Stimulated activated memory B cell treated with anti-CD40 and anti-IgM and Interleukin-4, amounts not matched to agents 10 μg/mL and 1 μg/mL and 100 μg/mL, for 72 hours (primary cell): ENCODE measurements at regions not wholly inside any gene's neighbourhood (a gene's known extent, or its start where the extent isn't known, plus 50 kb on each side); places are given as distances from the start of the nearest gene placed in this dataset.
"Not testable (repeated sequence)": the region's sequence is repeated elsewhere in the genome, so short reads cannot be mapped to it uniquely, and the experiment has no call there.

ENCODE experiments used
- ATAC-seq: fragments of 150-1000 bp; cut with Tn5 transposase; 2 replicates; pipeline ENCODE4 v1.10.0; 2021
- H3K27ac Mint-ChIP-seq: one replicate; pipeline ENCODE4 v1.8.0; 2022; ENCODE audit warnings: mild to moderate bottlenecking, mixed read lengths
- H3K27me3 Mint-ChIP-seq: one replicate; pipeline ENCODE4 v1.8.0; 2022; ENCODE audit warnings: mixed read lengths
- H3K36me3 Mint-ChIP-seq: one replicate; pipeline ENCODE4 v1.8.0; 2022; ENCODE audit warnings: mixed read lengths
- H3K4me1 Mint-ChIP-seq: one replicate; pipeline ENCODE4 v1.8.0; 2022; ENCODE audit warnings: mixed read lengths
- H3K4me3 Mint-ChIP-seq: one replicate; pipeline ENCODE4 v1.8.0; 2022; ENCODE audit warnings: mild to moderate bottlenecking, moderate library complexity, mixed read lengths
- H3K9me3 Mint-ChIP-seq: one replicate; pipeline ENCODE4 v1.8.0; 2022; ENCODE audit warnings: mixed read lengths

DNA sequence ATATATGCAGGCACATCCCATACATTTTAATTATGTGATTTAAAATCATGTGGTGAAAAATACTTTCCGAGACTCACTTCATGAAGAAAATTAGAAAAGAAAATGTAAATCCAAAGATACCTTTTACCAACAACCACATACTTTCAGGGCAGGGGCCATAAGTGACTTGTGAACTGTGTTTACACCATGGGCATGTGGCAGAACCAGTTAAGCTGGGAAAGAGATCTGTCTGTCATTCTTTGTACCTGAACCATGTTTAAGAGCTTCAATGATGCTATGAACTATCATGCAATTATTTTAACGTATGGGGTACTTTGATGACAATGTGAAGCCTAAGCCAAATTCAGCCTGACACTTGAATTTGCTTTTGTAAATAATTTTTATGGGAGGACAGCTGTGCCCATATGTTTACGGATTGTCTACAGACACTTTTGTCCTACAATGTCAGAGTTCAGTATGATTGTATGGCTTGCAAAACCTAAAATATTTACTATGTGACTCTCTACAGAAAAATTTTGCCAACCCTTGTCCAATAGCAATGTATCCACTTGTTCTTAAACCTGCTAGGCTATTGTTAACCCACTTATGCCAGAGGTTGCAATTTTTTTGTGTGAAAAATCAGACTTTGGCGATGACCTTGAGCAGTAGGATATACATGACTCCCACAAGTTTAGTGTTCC, 654.6 kb downstream of the TNS3 start:
- Mint-ChIP-seq H3K9me3 (peaks cover 4% of the 10 kb centered on the region), H3K4me3 (no peak overlapping the region), H3K27ac (no peak overlapping the region), H3K4me1 (no peaks in the 10 kb centered on the region), H3K36me3 (no peaks in the 10 kb centered on the region), H3K27me3 (no peaks in the 10 kb centered on the region)
- ATAC-seq: no peak

DNA sequence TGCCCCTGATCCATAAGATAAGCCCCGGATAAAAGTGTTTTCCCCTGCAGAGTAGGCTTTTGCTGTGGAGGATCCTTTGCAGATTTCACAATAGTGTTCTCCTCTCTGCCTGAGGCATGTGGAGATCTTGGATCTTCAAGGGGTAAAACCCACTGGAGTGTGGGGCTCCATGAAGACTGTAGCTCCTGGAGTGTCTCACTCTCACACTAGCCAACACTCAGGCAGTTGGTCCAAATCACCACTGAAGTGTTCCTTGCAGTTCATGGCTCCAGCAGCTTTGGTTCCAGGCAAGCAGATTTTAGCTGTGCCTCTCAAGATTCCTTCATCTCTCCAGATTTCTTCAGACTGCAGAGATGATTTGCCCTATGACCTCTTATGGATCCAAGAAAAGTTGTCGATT, 665.3 kb downstream of the TNS3 start:
- Mint-ChIP-seq H3K27ac (no peak overlapping the region), H3K27me3 (no peaks in the 10 kb centered on the region), H3K36me3 (no peaks in the 10 kb centered on the region), H3K9me3 (peaks cover 6% of the 10 kb centered on the region), H3K4me1 (no peaks in the 10 kb centered on the region), H3K4me3 (no peak overlapping the region)
- ATAC-seq: no peak

DNA sequence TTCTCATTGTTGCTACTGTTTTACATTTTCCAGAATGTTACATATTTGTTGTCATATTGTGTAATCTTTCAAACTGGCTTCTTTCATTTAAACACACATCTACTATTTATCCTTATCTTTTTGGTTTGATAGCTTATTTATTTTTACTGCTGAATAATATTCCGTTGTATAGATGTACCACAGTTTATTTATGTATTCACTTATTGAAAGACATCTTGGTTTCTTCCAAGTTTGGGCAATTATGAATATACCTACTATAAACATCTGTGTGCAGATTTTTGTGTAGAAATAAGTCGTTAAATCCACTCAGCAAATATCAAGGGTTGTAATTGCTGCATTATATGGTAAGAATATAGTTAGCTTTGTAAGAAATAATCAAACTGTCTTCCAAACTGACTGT, 669.2 kb downstream of the TNS3 start:
- no peaks in the 10 kb centered on the region for H3K27me3 Mint-ChIP-seq
- no peak overlapping the region for H3K4me3 Mint-ChIP-seq
- no peaks in the 10 kb centered on the region for H3K4me1 Mint-ChIP-seq
- no peak for ATAC-seq
- H3K27ac Mint-ChIP-seq: no peak overlapping the region
- H3K36me3 Mint-ChIP-seq: no peaks in the 10 kb centered on the region
- H3K9me3 Mint-ChIP-seq: peaks cover 10% of the 10 kb centered on the region

DNA sequence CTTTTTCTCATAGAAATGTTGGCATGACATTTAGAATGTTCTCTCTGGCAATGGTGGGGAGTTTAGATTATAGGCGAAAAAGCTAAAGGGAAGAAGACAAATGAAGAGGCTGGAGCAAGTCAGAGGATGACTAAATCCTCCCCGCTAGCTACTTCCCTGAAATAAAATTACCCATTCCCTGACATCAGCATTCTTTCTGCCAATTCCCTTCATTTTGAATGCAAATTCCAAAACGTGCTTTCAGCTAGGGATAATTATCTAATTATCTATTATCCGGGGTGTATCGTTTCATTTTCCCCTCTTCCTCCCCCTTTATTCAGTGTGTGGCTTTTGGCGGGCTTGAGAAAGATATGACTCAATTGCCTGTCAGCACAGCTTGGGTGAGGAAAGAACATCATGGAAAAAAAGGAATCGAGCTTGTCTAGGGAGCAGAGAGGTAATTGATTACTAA, 672.3 kb downstream of the TNS3 start:
- no peak overlapping the region for H3K27ac Mint-ChIP-seq
- no peaks in the 10 kb centered on the region for H3K4me1 Mint-ChIP-seq
- peaks cover 5% of the 10 kb centered on the region for H3K9me3 Mint-ChIP-seq
- no peaks in the 10 kb centered on the region for H3K36me3 Mint-ChIP-seq
- H3K27me3 Mint-ChIP-seq: no peaks in the 10 kb centered on the region
- H3K4me3 Mint-ChIP-seq: no peak overlapping the region
- ATAC-seq: no peak

DNA sequence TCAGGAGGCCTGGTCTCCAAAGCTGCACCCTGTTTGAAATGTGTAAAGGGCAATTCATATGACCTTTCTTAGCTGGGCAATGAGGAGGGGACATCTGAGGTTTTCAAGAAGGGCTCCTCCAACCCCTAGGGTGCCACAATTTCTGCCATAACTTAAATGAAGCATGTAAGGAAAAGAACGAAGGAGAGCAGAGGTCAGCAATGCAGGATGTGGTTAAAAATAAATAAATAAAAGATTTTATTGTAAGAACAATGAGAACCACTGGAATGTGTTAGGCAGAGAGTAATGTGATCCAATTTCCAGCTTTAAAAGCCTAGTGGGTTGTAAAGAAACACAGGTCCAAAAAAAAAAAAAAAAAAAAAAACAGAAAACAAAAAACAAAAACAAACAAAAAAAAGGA, 673.1 kb downstream of the TNS3 start:
- H3K27ac Mint-ChIP-seq: no peak overlapping the region
- no peaks in the 10 kb centered on the region for H3K36me3 Mint-ChIP-seq
- H3K4me3 Mint-ChIP-seq: no peak overlapping the region
- peaks cover 4% of the 10 kb centered on the region for H3K9me3 Mint-ChIP-seq
- ATAC-seq: no peak
- no peaks in the 10 kb centered on the region for H3K27me3 Mint-ChIP-seq
- H3K4me1 Mint-ChIP-seq: no peaks in the 10 kb centered on the region

DNA sequence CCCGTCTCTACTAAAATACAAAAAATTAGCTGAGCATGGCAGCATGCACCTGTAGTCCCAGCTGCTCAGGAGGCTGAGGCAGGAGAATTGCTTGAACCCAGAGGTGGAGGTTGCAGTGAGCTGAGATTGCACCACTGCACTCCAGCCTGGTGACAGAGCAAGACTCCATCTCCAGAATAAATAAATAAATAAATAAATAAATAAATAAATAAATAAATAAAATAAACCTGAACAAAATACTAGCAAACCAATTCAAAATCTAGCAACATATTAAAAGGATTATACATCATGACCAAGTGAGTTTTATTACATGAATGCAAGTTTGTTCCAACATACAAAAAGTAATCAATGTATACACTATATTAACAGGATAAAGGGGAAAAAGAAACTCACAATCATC, 677.4 kb downstream of the TNS3 start:
- H3K27ac Mint-ChIP-seq, H3K4me3 Mint-ChIP-seq, H3K27me3 Mint-ChIP-seq, ATAC-seq, H3K9me3 Mint-ChIP-seq, H3K4me1 Mint-ChIP-seq, H3K36me3 Mint-ChIP-seq: not testable (repeated sequence)

DNA sequence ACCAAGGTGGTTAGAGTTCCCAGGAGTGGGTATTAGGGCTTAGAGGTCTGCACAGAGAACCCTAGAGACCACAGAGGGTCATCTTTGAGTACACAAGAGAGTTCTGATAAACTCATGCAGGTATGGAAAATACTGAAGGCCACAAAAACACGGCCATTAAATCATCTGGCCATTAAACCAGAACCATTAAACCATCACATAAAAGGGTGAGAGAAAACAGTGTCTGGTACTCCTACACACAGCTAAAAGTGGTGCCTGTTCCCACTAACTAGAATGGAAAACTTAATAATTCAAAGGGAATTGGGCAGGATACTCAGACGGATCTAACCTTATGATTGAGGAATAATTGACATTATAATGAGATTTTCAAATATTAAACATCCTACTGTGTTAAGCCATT, 679.4 kb downstream of the TNS3 start:
- no peak overlapping the region for H3K27ac Mint-ChIP-seq
- no peaks in the 10 kb centered on the region for H3K4me1 Mint-ChIP-seq
- H3K36me3 Mint-ChIP-seq: no peaks in the 10 kb centered on the region
- no peak overlapping the region for H3K4me3 Mint-ChIP-seq
- no peaks in the 10 kb centered on the region for H3K27me3 Mint-ChIP-seq
- no peak for ATAC-seq
- H3K9me3 Mint-ChIP-seq: no peaks in the 10 kb centered on the region

DNA sequence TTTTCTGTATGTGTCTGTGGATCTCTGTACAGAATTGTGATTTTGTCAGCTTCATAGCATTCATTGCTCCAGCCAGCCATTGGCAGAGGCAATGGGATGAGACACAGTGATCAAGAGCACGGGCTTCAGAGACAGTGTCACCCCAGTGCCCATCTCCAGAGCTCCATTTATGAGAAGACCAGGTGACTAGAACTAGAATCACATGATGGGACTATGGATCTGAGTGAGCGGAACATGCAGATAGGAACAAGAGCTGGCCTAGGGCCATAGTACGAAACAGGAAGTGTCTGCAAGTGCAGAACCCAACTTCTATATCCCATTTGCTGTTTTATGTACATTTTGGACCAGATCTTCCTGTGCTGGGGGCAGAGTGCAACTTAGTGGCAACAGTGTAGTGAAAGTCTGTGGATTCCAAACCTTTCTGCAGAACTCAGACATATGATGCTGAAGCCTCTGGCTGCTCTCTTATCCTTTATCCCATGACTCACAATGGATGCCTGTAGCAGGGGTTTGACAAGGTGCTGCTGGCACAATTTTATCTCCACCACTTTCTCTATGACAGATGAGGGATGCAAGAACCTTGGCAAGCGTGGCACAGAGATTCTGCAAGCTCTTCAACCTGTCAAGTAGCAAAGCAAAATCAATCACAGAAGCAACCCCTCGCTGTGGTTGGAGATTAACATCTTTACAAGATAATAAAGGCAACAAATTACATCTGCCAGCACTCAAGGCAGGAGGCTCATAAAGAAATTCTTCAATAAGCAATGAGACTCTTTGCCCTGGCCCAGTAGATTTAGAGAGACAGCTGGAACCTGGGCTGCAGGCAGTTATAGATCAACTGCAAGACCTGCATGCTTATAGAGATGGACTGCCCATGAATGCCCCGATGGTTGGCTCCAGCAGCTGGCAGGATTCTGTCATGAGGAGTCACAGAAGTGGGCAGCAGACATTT, 681.3 kb downstream of the TNS3 start:
- Mint-ChIP-seq H3K4me3 (no peak overlapping the region), H3K27ac (no peak overlapping the region), H3K27me3 (no peaks in the 10 kb centered on the region), H3K9me3 (no peaks in the 10 kb centered on the region), H3K4me1 (no peaks in the 10 kb centered on the region), H3K36me3 (no peaks in the 10 kb centered on the region)
- no peak for ATAC-seq

DNA sequence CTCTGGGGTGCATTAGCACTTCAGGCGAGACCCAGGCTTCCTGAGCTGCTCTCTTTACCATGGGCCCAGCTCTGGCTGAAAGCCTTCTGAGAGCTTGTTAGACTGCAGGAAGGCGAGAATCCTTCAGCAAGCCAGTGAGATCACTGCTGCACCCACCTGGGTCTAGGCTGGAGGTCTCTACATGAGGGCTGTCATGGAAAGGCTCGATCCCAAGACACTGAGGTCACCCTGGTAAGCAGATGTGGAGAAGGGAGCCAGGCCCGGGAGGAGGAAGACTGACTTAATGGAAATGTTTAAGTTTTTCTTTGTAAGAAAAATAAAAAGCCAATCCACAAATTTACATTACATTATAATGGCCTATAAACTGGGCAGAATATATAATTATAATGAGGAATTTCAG, 684.5 kb downstream of the TNS3 start:
- H3K36me3 Mint-ChIP-seq: no peaks in the 10 kb centered on the region
- H3K27me3 Mint-ChIP-seq: no peaks in the 10 kb centered on the region
- H3K9me3 Mint-ChIP-seq: no peaks in the 10 kb centered on the region
- no peak overlapping the region for H3K4me3 Mint-ChIP-seq
- no peak for ATAC-seq
- H3K4me1 Mint-ChIP-seq: no peaks in the 10 kb centered on the region
- no peak overlapping the region for H3K27ac Mint-ChIP-seq

DNA sequence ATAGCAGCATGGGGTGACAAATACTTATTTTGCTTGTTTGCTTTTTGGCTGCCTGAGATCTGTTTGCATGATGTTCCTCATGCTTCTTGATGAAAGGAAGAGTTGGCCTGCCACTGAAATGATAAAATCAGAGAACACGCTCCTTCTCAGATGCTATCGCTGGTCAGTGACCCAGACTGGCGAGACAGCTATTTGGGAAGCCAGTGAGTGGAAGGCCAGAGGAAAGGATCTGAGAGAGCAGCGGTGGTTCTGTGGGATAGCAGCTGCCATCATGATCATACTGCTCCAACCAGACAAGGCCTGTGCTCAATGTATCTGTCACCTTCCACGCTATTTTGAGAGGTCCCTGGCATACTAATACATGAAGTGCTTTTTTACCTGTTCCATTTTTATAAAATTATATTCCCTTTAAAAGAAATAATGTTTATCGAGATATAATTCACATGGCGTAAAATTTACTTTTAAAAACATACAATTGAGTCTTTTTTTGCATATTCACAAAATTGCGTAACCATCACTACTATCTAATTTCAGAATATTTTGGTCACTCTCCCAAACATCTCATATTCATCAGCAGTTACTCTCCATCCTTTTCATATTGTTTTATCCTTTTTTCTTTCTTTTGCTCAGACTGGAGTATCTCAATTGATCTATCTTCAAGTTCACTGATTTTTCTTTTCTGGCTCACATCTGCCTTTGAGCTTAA, 695.1 kb downstream of the TNS3 start:
- Mint-ChIP-seq H3K36me3 (no peaks in the 10 kb centered on the region), H3K4me1 (no peaks in the 10 kb centered on the region), H3K9me3 (peaks cover 3% of the 10 kb centered on the region), H3K4me3 (no peak overlapping the region), H3K27ac (no peak overlapping the region), H3K27me3 (no peaks in the 10 kb centered on the region)
- no peak for ATAC-seq

DNA sequence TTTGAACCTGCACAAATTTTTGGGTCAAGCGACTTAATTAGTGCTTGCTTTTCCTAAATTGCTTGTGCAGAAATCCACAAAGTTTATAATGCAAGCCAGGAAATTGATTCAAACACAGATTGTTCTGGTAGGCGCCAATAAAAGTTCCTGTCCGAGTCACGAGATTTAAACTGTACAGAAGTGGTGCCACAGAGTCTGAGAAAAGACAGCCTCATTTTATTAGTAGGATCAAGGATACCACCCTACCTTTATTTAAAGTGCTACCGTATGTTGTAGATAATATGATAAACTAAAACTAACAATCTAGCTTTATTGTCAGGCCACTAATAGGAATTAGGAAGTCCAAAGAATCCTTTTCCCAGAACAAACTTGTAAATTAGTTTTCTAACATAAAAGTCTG, 696.7 kb downstream of the TNS3 start:
- H3K36me3 Mint-ChIP-seq: no peaks in the 10 kb centered on the region
- H3K27me3 Mint-ChIP-seq: no peaks in the 10 kb centered on the region
- ATAC-seq: no peak
- peaks cover 2% of the 10 kb centered on the region for H3K9me3 Mint-ChIP-seq
- H3K27ac Mint-ChIP-seq: no peak overlapping the region
- H3K4me3 Mint-ChIP-seq: no peak overlapping the region
- no peaks in the 10 kb centered on the region for H3K4me1 Mint-ChIP-seq

DNA sequence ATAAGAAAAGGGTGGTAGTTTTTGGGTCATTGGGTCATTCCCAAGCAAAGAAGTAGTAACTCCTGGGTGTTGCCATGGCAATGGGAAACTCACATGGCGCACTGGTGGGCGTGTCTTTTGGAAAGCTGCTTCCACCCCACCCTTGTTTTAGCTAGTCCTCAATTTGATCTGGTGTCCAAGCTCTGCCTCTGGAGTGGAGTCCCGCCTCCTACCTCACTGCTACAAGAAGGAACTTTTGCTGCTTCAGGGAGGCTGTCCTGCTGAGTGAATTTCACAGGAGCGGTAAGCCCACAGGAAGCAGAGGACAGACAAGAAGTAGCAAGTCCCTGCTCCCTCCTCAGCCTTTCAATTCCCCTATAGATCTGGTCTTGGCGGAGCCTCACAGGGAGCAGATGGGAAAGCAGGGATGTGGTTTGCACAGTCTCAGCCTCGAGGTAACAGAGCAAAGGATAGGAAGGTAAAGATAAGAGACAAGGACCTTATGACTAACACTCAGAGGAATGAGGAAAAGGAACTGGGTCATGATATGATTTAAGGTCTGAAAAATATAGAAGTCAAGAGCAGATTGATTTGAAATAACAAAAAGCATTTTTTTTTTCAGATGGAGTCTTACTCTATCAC, 700.3 kb downstream of the TNS3 start:
- no peak for ATAC-seq
- H3K36me3 Mint-ChIP-seq: no peaks in the 10 kb centered on the region
- peaks cover 2% of the 10 kb centered on the region for H3K9me3 Mint-ChIP-seq

DNA sequence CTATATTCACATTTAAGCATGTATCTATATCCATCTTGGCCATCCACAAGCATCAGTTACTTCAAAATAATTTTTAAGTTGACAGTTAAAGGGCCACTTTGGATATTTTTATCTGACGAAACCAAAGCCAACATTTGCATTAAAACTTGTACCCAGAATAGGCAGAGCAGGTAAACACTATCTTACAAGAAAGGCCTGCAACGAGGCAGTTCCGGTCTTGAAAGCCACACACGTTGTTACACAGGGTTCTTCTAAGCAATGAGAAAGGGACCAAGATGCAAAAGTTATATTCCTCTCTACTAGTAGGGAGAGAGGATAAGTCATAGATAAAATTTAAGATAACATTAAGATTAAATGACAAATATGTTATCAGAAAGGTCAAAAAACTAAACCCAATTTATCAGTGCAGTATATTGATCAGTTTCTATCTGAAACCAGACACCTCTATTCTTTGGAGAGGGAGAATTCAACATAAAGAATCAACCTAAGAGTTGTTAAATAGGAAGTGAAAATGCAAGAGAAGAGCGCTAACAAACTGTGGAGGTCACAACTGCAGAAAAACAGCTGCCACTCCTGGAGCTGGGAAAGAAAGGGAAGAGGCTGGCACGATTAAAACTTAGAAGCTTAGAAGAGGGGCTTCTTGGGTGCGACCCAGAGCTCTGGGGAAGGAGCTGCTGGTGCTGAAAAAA, 701.3 kb downstream of the TNS3 start:
- Mint-ChIP-seq H3K4me1 (no peaks in the 10 kb centered on the region), H3K4me3 (no peak overlapping the region), H3K9me3 (peaks cover 6% of the 10 kb centered on the region), H3K27ac (no peak overlapping the region), H3K27me3 (no peaks in the 10 kb centered on the region), H3K36me3 (no peaks in the 10 kb centered on the region)
- ATAC-seq: no peak

More for the DNA sequence above, 700.3 kb downstream of the TNS3 start:
- H3K27ac Mint-ChIP-seq: no peak overlapping the region
- H3K27me3 Mint-ChIP-seq: no peaks in the 10 kb centered on the region
- no peaks in the 10 kb centered on the region for H3K4me1 Mint-ChIP-seq
- no peak overlapping the region for H3K4me3 Mint-ChIP-seq

DNA sequence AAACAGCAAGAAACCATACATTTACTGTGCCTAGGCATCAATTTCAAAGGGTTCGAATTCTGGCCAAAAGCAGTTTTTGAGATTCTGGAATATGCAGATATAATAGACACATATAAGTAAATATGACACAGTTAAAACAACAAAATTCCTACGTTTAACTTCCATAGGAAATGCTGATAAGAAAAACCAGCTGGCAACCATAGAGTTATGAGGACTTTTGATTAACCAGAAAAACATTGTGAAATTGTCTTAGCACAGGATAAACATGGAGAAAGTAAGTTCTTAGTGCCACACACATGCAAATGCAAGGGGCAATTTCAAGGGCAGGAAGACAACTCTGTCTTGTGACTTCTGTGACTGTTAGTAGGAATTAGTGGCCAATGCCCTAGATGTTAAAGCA, 702.1 kb downstream of the TNS3 start:
- ATAC-seq: no peak
- Mint-ChIP-seq H3K27me3 (no peaks in the 10 kb centered on the region), H3K4me1 (no peaks in the 10 kb centered on the region), H3K27ac (no peak overlapping the region), H3K4me3 (no peak overlapping the region), H3K9me3 (peaks cover 6% of the 10 kb centered on the region), H3K36me3 (no peaks in the 10 kb centered on the region)

DNA sequence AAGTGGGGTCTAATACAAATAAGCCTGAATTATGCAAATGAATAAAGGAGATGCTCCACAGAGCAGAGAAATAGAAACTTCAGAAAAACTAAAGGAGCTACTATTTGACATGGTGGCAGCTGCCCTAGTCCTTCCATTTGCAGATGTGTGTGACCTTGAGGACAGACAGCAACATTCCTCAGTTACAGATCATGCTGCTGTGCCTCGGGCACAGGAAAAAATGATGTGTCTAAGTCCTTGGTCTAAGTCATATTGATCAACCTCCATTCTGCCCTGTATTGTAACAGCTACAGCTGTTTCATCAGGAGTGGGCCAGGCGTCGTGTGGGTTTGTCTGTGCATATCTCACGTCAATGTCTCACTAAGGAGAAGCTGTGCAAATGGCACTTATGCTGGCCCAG, 710.4 kb downstream of the TNS3 start:
- Mint-ChIP-seq H3K4me3 (no peak overlapping the region), H3K4me1 (no peaks in the 10 kb centered on the region), H3K27ac (no peak overlapping the region), H3K9me3 (peaks cover 3% of the 10 kb centered on the region), H3K36me3 (no peaks in the 10 kb centered on the region), H3K27me3 (no peaks in the 10 kb centered on the region)
- ATAC-seq: no peak
